Endodermal cell (in vitro differentiated cells): ENCODE measurements at regions not wholly inside any gene's neighbourhood (a gene's known extent, or its start where the extent isn't known, plus 50 kb on each side); places are given as distances from the start of the nearest gene placed in this dataset.

ENCODE experiments used
- DNase-seq: peaks from one replicate; pipeline ENCODE4 v3.0.0-alpha.2; 2017
- H3K27ac ChIP-seq: 2 replicates; pipeline ENCODE4 v1.5.1; 2013; ENCODE audit warnings: mild to moderate bottlenecking, low read depth, low read length, moderate library complexity
- H3K27me3 ChIP-seq: 2 replicates; pipeline ENCODE4 v1.6.1; 2013; ENCODE audit warnings: mild to moderate bottlenecking, low read length, moderate library complexity; ENCODE audit not compliant: insufficient read depth, control insufficient read depth, poor library complexity, severe bottlenecking
- H3K36me3 ChIP-seq: 2 replicates; pipeline ENCODE4 v1.7.0; 2013; ENCODE audit warnings: mild to moderate bottlenecking, low read length, moderate library complexity; ENCODE audit not compliant: control insufficient read depth, insufficient read depth
- H3K4me1 ChIP-seq: one replicate; pipeline ENCODE4 v1.7.0; 2013; ENCODE audit warnings: low read length; ENCODE audit not compliant: control insufficient read depth, insufficient read depth
- H3K4me3 ChIP-seq: 2 replicates; pipeline ENCODE4 v1.5.1; 2013; ENCODE audit warnings: mild to moderate bottlenecking, low read length, moderate library complexity
- H3K9ac ChIP-seq: 2 replicates; pipeline ENCODE4 v1.6.1; 2013; ENCODE audit warnings: mild to moderate bottlenecking, low read length, moderate library complexity; ENCODE audit not compliant: poor library complexity, severe bottlenecking; ENCODE audit errors: extremely low read depth
- H3K9me3 ChIP-seq: 2 replicates; pipeline ENCODE4 v1.6.1; 2013; ENCODE audit warnings: mild to moderate bottlenecking, low read length, moderate library complexity; ENCODE audit not compliant: control insufficient read depth
- H3K27ac Mint-ChIP-seq: 2 replicates; pipeline ENCODE4 v1.8.0; 2020; ENCODE audit warnings: mixed read lengths
- H3K27me3 Mint-ChIP-seq: 2 replicates; pipeline ENCODE4 v1.8.0; 2021; ENCODE audit warnings: mild to moderate bottlenecking, mixed read lengths; ENCODE audit not compliant: insufficient read depth
- H3K36me3 Mint-ChIP-seq: 2 replicates; pipeline ENCODE4 v1.8.0; 2020; ENCODE audit warnings: low read depth, mixed read lengths
- H3K4me1 Mint-ChIP-seq: 2 replicates; pipeline ENCODE4 v1.8.0; 2020; ENCODE audit warnings: mixed read lengths
- H3K4me3 Mint-ChIP-seq: 2 replicates; pipeline ENCODE4 v1.8.0; 2020; ENCODE audit warnings: mild to moderate bottlenecking, moderate library complexity, mixed read lengths
- H3K9me3 Mint-ChIP-seq: 2 replicates; pipeline ENCODE4 v1.8.0; 2020; ENCODE audit warnings: mild to moderate bottlenecking, mixed read lengths
- WGBS, 2 experiments: methylation state at CpG; one replicate each; pipeline versions ENCODE4 v1.1.5 to v1.1.7; 2013; ENCODE audit warnings: missing lambda C conversion rate in 2 of 2, mixed read lengths in 1 of 2; ENCODE audit not compliant: insufficient coverage in 1 of 2, insufficient read length in 1 of 2; 5-methylcytosine and 5-hydroxymethylcytosine counted together
- TF ChIP-seq, protein P1 (sequence below): fragments of 200-600 bp; sonication (generic); conservative IDR thresholded peaks from 2 replicates; pipeline ENCODE4 v1.5.0; 2021; ENCODE audit warnings: antibody characterized with exemption, mild to moderate bottlenecking

DNA sequence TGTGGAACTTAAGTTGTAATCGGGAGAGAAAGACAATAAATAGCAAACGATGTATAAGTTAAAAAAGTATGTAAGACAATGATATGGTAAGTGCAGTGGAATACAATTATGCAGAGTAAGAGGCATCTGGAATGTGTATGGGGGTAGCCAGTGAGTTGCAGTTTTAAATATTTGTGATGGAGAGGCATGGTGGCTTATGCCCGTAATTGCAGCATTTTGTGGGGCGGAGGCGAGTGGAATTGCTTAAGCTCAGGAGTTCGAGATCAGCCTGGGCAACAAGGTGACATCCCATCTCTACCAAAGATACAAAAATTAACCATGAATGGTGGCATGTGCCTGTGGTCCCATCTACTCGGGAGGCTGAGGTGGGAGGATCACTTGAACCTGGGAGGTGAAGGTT is 52.5 kb upstream of the WDFY3 start:
- Histone ChIP-seq H3K9me3 (no peaks in the 10 kb centered on the region), H3K4me1 (no peaks in the 10 kb centered on the region), H3K27me3 (no peaks in the 10 kb centered on the region), H3K4me3 (no peak overlapping the region), H3K36me3 (no peaks in the 10 kb centered on the region), H3K9ac (no peak overlapping the region), H3K27ac (no peak overlapping the region)
- peaks cover 4% of the 10 kb centered on the region for H3K9me3 Mint-ChIP-seq
- no peak overlapping the region for H3K27ac Mint-ChIP-seq
- no peaks in the 10 kb centered on the region for H3K4me1 Mint-ChIP-seq
- no peaks in the 10 kb centered on the region for H3K27me3 Mint-ChIP-seq
- TF ChIP-seq, protein P1, sequence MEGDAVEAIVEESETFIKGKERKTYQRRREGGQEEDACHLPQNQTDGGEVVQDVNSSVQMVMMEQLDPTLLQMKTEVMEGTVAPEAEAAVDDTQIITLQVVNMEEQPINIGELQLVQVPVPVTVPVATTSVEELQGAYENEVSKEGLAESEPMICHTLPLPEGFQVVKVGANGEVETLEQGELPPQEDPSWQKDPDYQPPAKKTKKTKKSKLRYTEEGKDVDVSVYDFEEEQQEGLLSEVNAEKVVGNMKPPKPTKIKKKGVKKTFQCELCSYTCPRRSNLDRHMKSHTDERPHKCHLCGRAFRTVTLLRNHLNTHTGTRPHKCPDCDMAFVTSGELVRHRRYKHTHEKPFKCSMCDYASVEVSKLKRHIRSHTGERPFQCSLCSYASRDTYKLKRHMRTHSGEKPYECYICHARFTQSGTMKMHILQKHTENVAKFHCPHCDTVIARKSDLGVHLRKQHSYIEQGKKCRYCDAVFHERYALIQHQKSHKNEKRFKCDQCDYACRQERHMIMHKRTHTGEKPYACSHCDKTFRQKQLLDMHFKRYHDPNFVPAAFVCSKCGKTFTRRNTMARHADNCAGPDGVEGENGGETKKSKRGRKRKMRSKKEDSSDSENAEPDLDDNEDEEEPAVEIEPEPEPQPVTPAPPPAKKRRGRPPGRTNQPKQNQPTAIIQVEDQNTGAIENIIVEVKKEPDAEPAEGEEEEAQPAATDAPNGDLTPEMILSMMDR = no peak
- WGBS, 2 experiments = 92 to 97% methylated on average over 2 to 7 of the region's 7 CpGs
- DNase-seq = no peak
- H3K36me3 Mint-ChIP-seq = no peaks in the 10 kb centered on the region
- H3K4me3 Mint-ChIP-seq = no peak overlapping the region

DNA sequence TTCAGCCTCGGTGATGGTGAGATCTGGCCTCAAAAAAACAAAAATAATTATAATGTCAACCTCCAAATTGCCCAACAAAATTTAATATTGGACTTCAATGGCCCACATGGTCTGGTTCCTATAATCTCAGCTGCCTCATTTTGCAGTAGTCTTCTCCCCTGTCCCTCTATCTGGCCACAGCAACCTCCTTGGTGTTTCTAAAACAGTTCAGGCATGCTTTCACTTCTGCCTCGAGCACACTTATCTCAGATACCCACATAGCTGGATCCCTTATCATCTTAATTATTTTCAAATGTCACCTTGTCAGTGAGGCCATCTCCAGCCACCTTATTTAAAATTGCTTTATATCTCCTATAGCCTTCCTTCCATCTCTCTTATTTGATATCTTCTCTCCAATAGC is 52.9 kb upstream of the WDFY3 start:
- Histone ChIP-seq H3K9me3 (no peaks in the 10 kb centered on the region), H3K4me1 (no peaks in the 10 kb centered on the region), H3K27ac (no peak overlapping the region), H3K4me3 (no peak overlapping the region), H3K27me3 (no peaks in the 10 kb centered on the region), H3K36me3 (no peaks in the 10 kb centered on the region), H3K9ac (no peak overlapping the region)
- DNase-seq = no peak
- H3K27ac Mint-ChIP-seq = no peak overlapping the region
- 87 to 100% methylated on average over 1 to 2 of the region's 2 CpGs for WGBS, 2 experiments
- no peaks in the 10 kb centered on the region for H3K4me1 Mint-ChIP-seq
- no peak overlapping the region for H3K4me3 Mint-ChIP-seq
- H3K9me3 Mint-ChIP-seq = peaks cover 4% of the 10 kb centered on the region
- TF ChIP-seq, protein P1 = no peak
- H3K36me3 Mint-ChIP-seq = no peaks in the 10 kb centered on the region
- H3K27me3 Mint-ChIP-seq = no peaks in the 10 kb centered on the region

DNA sequence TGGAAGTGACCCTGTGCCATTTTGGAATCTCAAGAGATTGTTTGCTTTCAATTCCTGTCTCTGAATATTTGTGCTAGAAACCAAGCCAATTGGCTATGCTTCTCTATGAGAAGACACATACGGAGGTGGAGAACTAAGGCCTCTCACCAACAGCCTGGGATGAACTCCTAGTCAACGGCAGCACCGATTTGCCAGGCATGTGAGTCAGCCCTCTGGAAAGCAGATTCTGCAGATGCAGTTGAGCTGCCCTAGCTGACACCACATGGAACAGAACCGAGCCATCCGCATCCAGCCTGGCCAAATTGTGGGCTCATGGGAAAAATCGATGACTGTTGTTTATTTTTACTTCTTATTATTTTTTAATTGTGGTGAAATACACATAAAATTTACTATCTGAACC is 58.2 kb upstream of the WDFY3 start:
- Histone ChIP-seq H3K36me3 (no peaks in the 10 kb centered on the region), H3K9me3 (peaks cover 6% of the 10 kb centered on the region), H3K27me3 (no peaks in the 10 kb centered on the region), H3K4me1 (no peaks in the 10 kb centered on the region), H3K4me3 (no peak overlapping the region), H3K9ac (no peak overlapping the region), H3K27ac (no peak overlapping the region)
- Mint-ChIP-seq H3K27ac (no peak overlapping the region), H3K4me3 (no peak overlapping the region), H3K36me3 (no peaks in the 10 kb centered on the region), H3K4me1 (no peaks in the 10 kb centered on the region), H3K27me3 (no peaks in the 10 kb centered on the region), H3K9me3 (peaks cover 13% of the 10 kb centered on the region)
- TF ChIP-seq, protein P1 = no peak
- 87 to 97% methylated on average over 3 to 5 of the region's 6 CpGs for WGBS, 2 experiments
- DNase-seq = no peak
